Fibroblast of lung (primary cell): ENCODE measurements at regions not wholly inside any gene's neighbourhood (a gene's known extent, or its start where the extent isn't known, plus 50 kb on each side); places are given as distances from the start of the nearest gene placed in this dataset.
"Not testable (repeated sequence)": the region's sequence is repeated elsewhere in the genome, so short reads cannot be mapped to it uniquely, and the experiment has no call there.

Source experiments
- EZH2 ChIP-seq: IDR thresholded peaks from 2 replicates; pipeline ENCODE4 v1.5.1; 2012; ENCODE audit warnings: low read length, control low read depth, mild to moderate bottlenecking; ENCODE audit errors: missing control alignments
- TF ChIP-seq, protein P1 (sequence below), 2 donors: IDR thresholded peaks in 1 of 2; conservative IDR thresholded peaks in 1 of 2; 1 replicate in 1 of 2; 2 replicates in 1 of 2; pipeline ENCODE4 v1.5.1; 2011 to 2012; ENCODE audit warnings: low read length in 2 of 2, control low read depth in 1 of 2, inconsistent platforms in 1 of 2, low read depth in 1 of 2, mild to moderate bottlenecking in 1 of 2

DNA sequence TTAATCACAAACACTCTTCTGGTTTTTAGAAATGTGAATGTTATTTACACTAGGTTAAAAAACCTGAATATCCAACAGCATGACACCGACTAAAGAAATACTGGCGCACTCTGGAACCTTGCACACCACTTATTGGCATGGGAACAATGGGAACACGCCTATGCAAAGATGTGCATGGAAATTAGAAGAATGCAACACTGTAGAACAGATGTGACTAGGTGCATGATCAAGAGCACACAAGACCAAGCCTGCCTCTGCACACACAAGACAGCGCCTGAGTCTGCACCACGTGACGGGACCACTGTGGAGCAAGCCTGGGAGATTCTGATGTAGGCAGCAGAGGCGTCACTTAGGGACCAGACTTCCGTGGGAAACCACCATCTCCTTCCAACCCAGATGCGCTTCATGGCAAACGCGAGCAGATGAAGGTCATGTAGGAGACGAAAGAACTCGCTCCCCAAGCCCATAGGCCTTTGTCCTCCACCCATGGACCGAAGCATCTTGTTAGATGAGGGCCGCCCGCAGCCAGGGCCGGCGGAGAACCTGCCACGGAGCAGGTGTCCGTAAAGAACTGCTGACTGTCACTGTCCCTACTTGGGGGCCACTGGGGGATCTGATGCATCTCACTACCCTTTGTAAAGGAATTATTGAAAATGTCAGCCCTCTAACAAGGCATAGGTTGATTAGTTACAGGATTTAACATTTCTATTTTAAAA lies 159.6 kb upstream of the FAM20C start:
- TF ChIP-seq, protein P1, sequence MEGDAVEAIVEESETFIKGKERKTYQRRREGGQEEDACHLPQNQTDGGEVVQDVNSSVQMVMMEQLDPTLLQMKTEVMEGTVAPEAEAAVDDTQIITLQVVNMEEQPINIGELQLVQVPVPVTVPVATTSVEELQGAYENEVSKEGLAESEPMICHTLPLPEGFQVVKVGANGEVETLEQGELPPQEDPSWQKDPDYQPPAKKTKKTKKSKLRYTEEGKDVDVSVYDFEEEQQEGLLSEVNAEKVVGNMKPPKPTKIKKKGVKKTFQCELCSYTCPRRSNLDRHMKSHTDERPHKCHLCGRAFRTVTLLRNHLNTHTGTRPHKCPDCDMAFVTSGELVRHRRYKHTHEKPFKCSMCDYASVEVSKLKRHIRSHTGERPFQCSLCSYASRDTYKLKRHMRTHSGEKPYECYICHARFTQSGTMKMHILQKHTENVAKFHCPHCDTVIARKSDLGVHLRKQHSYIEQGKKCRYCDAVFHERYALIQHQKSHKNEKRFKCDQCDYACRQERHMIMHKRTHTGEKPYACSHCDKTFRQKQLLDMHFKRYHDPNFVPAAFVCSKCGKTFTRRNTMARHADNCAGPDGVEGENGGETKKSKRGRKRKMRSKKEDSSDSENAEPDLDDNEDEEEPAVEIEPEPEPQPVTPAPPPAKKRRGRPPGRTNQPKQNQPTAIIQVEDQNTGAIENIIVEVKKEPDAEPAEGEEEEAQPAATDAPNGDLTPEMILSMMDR (conservative IDR thresholded peaks at IDR 0.05 in 1 of 2, IDR thresholded peaks at IDR 0.05 in 1 of 2; ENCODE audit: low read depth in 1 of 2, low read length in 2 of 2) = not testable (repeated sequence)
- TF ChIP-seq EZH2 = not testable (repeated sequence)
